OCI-LY7 (cell line): ENCODE measurements at regions not wholly inside any gene's neighbourhood (a gene's known extent, or its start where the extent isn't known, plus 50 kb on each side); places are given as distances from the start of the nearest gene placed in this dataset.

ENCODE experiments used
- EZH2phosphoT487 ChIP-seq: fragments of 200-600 bp; sonication (generic); IDR thresholded peaks from 2 replicates; pipeline ENCODE4 v1.6.1; 2018; ENCODE audit warnings: low read depth, borderline replicate concordance, mild to moderate bottlenecking, mixed run types, antibody characterized with exemption, low read length, moderate library complexity, mixed read lengths
- TF ChIP-seq, protein P1 (sequence below): fragments of 200-600 bp; sonication (generic); conservative IDR thresholded peaks from 2 replicates; pipeline ENCODE4 v1.5.1; 2014; ENCODE audit warnings: mild to moderate bottlenecking, antibody characterized with exemption, low read length, moderate library complexity, mixed read lengths

DNA sequence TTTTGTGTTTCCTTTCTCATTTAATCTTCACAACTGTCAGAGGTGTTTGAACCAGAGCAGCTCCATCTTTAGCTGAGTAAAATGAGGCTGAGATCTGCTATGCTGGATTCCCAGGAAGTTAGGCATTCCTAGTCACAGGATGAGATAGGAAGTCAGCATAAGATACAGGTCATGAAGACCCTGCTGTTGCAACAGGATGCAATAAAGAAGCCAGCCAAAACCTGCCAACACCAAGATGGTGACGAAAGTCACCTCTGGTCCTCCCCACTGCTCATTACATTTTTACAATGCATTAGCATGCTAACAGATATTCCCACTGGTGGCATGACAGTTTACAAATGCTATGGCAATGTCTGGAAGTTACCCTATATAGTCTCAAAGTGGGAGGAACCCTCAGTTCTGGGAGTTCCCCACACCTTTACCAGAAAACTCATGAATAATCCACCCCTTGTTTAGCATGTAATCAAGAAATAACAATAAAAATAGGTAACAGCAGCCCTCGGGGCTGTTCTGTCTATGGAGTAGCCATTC is 262.2 kb upstream of the FERMT1 start:
- TF ChIP-seq, protein P1, sequence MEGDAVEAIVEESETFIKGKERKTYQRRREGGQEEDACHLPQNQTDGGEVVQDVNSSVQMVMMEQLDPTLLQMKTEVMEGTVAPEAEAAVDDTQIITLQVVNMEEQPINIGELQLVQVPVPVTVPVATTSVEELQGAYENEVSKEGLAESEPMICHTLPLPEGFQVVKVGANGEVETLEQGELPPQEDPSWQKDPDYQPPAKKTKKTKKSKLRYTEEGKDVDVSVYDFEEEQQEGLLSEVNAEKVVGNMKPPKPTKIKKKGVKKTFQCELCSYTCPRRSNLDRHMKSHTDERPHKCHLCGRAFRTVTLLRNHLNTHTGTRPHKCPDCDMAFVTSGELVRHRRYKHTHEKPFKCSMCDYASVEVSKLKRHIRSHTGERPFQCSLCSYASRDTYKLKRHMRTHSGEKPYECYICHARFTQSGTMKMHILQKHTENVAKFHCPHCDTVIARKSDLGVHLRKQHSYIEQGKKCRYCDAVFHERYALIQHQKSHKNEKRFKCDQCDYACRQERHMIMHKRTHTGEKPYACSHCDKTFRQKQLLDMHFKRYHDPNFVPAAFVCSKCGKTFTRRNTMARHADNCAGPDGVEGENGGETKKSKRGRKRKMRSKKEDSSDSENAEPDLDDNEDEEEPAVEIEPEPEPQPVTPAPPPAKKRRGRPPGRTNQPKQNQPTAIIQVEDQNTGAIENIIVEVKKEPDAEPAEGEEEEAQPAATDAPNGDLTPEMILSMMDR = no peak
- no peak for TF ChIP-seq EZH2phosphoT487
